Esophagus squamous epithelium (tissue), 5 donors: ENCODE measurements at regions not wholly inside any gene's neighbourhood (a gene's known extent, or its start where the extent isn't known, plus 50 kb on each side); places are given as distances from the start of the nearest gene placed in this dataset.
A peak's percentile ranks its signal among the peaks of the same experiment; 100 is the strongest.

Source experiments
- DNase-seq: peaks from one replicate; lab custom pipeline; 2025; lab: John Stamatoyannopoulos, UW
- H3K27ac ChIP-seq, 4 donors: fragments of 200-600 bp; sonication (generic); one replicate each; pipeline ENCODE4 v1.5.1; 2016 to 2019; ENCODE audit warnings: mild to moderate bottlenecking in 1 of 4
- H3K27me3 ChIP-seq, 4 donors: fragments of 200-600 bp; sonication (generic); 1 replicate in 3 of 4; 2 replicates in 1 of 4; pipeline versions ENCODE4 v1.5.1 to v1.6.0; 2017 to 2021; ENCODE audit warnings: antibody characterized with exemption in 1 of 4
- H3K36me3 ChIP-seq, 3 donors: fragments of 200-600 bp; sonication (generic); one replicate each; pipeline ENCODE4 v1.5.1; 2016 to 2019
- H3K4me1 ChIP-seq, 3 donors: fragments of 200-600 bp; sonication (generic); one replicate each; pipeline ENCODE4 v1.5.1; 2017 to 2019
- H3K4me3 ChIP-seq, 4 donors: fragments of 200-600 bp; sonication (generic); 1 replicate in 3 of 4; 2 replicates in 1 of 4; pipeline ENCODE4 v1.5.1; 2016 to 2019; ENCODE audit warnings: mild to moderate bottlenecking in 2 of 4, moderate library complexity in 1 of 4
- H3K9me3 ChIP-seq, 3 donors: fragments of 200-600 bp; sonication (generic); one replicate each; pipeline ENCODE4 v1.5.1; 2016 to 2019
- POLR2A ChIP-seq, 4 donors: fragments of 450-650 bp; IDR thresholded peaks; one replicate each; pipeline ENCODE4 v1.6.1; 2017; ENCODE audit warnings: antibody characterized with exemption in 4 of 4, mild to moderate bottlenecking in 4 of 4, moderate library complexity in 3 of 4
- WGBS, 2 donors: methylation state at CpG; one replicate each; pipeline ENCODE4 v1.1.5; 2018; 5-methylcytosine and 5-hydroxymethylcytosine counted together
- intact Hi-C: fragments of 100-400 bp; cut with DNase I; formaldehyde crosslinking; loops from one replicate; pipeline ENCODE4 v1.15.0; 2022
- TF ChIP-seq, protein P1 (sequence below), 6 experiments: fragments of 450-650 bp in 4 of 6; fragments of 200-600 bp in 2 of 6; sonication (generic) in 2 of 6; IDR thresholded peaks; one replicate each; pipeline ENCODE4 v1.5.1; 2016 to 2019; ENCODE audit warnings: antibody characterized with exemption in 6 of 6, mild to moderate bottlenecking in 4 of 6, moderate library complexity in 4 of 6
- donor health status: DM: yes; HTN: yes; CAD: no.

- Histone ChIP-seq H3K4me1 (peaks cover 5 to 79% (median 38%) of the 10 kb centered on the region in 3 donors), H3K9me3 (no peaks in the 10 kb centered on the region), H3K4me3 (no peak overlapping the region), H3K27ac (peak overlapping the region in 2 of 4 donors; percentile 83 to 85), H3K36me3 (peaks cover 0 to 12% (median 0%) of the 10 kb centered on the region in 3 donors), H3K27me3 (no peaks in the 10 kb centered on the region)
- WGBS, 2 donors = 88 to 92% methylated on average over 2 of the region's 2 CpGs
- TF ChIP-seq, protein P1, sequence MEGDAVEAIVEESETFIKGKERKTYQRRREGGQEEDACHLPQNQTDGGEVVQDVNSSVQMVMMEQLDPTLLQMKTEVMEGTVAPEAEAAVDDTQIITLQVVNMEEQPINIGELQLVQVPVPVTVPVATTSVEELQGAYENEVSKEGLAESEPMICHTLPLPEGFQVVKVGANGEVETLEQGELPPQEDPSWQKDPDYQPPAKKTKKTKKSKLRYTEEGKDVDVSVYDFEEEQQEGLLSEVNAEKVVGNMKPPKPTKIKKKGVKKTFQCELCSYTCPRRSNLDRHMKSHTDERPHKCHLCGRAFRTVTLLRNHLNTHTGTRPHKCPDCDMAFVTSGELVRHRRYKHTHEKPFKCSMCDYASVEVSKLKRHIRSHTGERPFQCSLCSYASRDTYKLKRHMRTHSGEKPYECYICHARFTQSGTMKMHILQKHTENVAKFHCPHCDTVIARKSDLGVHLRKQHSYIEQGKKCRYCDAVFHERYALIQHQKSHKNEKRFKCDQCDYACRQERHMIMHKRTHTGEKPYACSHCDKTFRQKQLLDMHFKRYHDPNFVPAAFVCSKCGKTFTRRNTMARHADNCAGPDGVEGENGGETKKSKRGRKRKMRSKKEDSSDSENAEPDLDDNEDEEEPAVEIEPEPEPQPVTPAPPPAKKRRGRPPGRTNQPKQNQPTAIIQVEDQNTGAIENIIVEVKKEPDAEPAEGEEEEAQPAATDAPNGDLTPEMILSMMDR (IDR thresholded peaks at IDR 0.05) = no peak
- TF ChIP-seq POLR2A (IDR thresholded peaks at IDR 0.05) = no peak
- intact Hi-C loops = no loop called here
- DNase-seq = no peak
These were observed 93.5 kb downstream of the ZNF608 start for GRCh38 chr5:124652892-124653441.

DNA sequence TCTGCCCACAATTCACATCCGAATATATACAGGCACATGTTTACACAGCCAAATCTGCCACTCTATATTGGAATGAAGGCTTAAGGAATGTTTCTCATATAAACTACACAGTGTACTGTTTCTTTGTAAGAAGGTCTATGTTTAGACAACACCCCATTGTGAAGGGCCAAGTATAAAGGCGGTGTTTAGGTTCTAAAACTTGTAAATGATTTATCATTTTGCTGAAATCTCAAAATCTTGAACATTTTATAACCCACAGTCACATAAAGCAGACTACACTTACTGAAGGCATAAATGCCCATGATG, 94.0 kb downstream of the ZNF608 start:
- Histone ChIP-seq H3K9me3 (no peaks in the 10 kb centered on the region), H3K27me3 (no peaks in the 10 kb centered on the region), H3K27ac (peak overlapping the region in 3 of 4 donors; percentile 76 to 85 (median 83)), H3K4me3 (peak overlapping the region in 2 of 4 donors; percentile 61 to 75), H3K36me3 (peaks cover 0 to 17% (median 0%) of the 10 kb centered on the region in 3 donors), H3K4me1 (peaks cover 5 to 77% (median 38%) of the 10 kb centered on the region in 3 donors)
- no peak for TF ChIP-seq POLR2A (IDR thresholded peaks at IDR 0.05)
- TF ChIP-seq, protein P1 (IDR thresholded peaks at IDR 0.05) = no peak
- 46 to 50% methylated on average over 2 of the region's 2 CpGs for WGBS, 2 donors
- DNase-seq = no peak
- intact Hi-C loops = no loop called here

DNA sequence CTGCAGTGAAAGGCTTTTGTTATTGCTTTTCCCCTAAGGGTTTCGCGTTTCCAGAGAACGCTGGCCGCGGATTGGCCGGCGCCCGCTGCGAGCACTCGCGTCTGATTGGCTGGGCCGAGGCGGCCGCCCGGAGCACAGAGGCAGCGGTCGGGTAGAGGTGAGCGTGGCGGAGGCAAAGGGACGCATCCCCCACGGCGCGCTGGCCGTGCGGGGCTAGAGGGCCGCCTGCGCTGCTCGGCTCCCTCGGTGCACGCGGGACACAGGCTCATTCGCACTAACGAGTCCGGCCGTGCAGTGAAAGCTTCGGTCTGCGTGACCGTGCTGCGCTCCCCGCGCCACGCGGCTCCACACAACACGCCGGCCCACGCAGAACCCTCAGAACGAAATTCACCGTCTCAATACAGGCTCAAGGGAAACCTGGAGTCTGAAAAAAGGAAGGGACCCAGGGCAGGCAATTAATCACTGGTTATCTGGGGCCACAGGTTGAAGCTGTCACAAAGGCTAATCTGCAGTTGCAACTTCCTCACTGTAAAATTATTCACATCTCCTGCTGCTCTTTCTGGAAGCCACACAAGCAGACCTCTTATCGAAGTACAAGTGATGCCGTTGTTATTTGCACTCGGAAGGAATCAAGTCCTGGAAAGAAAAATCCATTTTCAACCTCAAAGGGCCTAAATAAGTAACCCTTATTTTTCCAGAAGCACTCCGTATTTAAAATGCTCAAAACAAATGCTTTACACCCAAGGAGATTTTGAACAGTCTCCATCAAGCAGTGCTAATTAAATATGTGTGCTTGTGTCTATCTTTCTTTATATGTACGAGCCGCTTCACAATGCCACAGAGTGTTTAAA, 94.6 kb downstream of the ZNF608 start:
- H3K4me1 ChIP-seq = peaks cover 5 to 74% (median 38%) of the 10 kb centered on the region in 3 donors
- DNase-seq = no peak
- 7 to 13% methylated on average over 15 to 22 of the region's 54 CpGs for WGBS, 2 donors
- no peaks in the 10 kb centered on the region for H3K27me3 ChIP-seq
- no peaks in the 10 kb centered on the region for H3K9me3 ChIP-seq
- intact Hi-C loops = no loop called here
- peak overlapping the region; percentile 61 to 85 (median 80) for H3K27ac ChIP-seq
- peak in 2 of 4 donors; percentile 52 to 57 for TF ChIP-seq POLR2A (IDR thresholded peaks at IDR 0.05)
- TF ChIP-seq, protein P1 (IDR thresholded peaks at IDR 0.05) = no peak
- peaks cover 0 to 23% (median 0%) of the 10 kb centered on the region in 3 donors for H3K36me3 ChIP-seq
- peak overlapping the region; percentile 42 to 75 (median 65) for H3K4me3 ChIP-seq

DNA sequence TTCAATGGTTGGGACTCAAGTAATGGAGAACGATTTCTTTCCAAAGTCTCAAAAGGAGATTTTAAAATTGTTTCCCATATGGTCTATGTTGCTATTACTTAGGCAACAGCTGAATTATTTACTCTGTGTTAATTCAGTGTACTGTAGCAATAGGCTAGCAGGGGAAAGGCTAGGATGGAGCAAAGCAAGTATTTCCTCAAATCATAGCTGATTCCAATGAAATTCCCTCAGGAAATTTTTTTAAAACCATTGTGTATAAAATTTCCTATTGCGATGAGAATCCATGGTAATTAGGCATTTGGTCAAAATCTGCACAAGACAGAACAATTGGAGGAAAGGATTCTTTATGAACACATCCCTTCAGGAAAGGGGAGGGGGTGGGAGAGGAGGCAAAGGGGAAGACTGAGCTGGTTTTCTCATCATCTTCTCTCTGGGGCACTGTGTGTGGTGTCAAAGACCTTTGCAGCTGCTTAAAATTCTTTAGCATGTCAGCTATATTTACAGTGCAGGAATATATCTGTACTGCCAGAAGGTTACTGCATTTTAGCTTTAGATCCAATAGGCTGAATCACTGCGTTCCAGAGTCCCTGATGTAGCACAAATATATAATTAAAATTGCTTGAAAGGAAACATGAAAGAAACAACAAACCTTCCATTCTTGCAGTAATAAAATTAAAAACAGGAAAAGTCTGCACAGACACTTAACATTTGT, 95.3 kb downstream of the ZNF608 start:
- TF ChIP-seq, protein P1 (IDR thresholded peaks at IDR 0.05) = no peak
- no peak for TF ChIP-seq POLR2A (IDR thresholded peaks at IDR 0.05)
- H3K9me3 ChIP-seq = no peaks in the 10 kb centered on the region
- peaks cover 0 to 26% (median 0%) of the 10 kb centered on the region in 3 donors for H3K36me3 ChIP-seq
- peak overlapping the region in 3 of 4 donors; percentile 76 to 85 (median 83) for H3K27ac ChIP-seq
- H3K4me3 ChIP-seq = peak overlapping the region; percentile 42 to 75 (median 65)
- intact Hi-C loops = no loop called here
- WGBS, 2 donors = 13 to 15% methylated on average over 3 of the region's 3 CpGs
- H3K27me3 ChIP-seq = no peaks in the 10 kb centered on the region
- no peak for DNase-seq
- H3K4me1 ChIP-seq = peaks cover 5 to 66% (median 35%) of the 10 kb centered on the region in 3 donors
